Esophagus squamous epithelium (tissue), 4 donors: ENCODE measurements at regions not wholly inside any gene's neighbourhood (a gene's known extent, or its start where the extent isn't known, plus 50 kb on each side); places are given as distances from the start of the nearest gene placed in this dataset.

Experiments used
- CTCF ChIP-seq, 6 experiments: fragments of 450-650 bp in 4 of 6; fragments of 200-600 bp in 2 of 6; sonication (generic) in 2 of 6; IDR thresholded peaks; one replicate each; pipeline ENCODE4 v1.5.1; 2016 to 2019; ENCODE audit warnings: antibody characterized with exemption in 6 of 6, mild to moderate bottlenecking in 4 of 6, moderate library complexity in 4 of 6
- POLR2A ChIP-seq, 4 donors: fragments of 450-650 bp; IDR thresholded peaks; one replicate each; pipeline ENCODE4 v1.6.1; 2017; ENCODE audit warnings: antibody characterized with exemption in 4 of 4, mild to moderate bottlenecking in 4 of 4, moderate library complexity in 3 of 4

- TF ChIP-seq POLR2A (IDR thresholded peaks at IDR 0.05): no peak
- no peak for TF ChIP-seq CTCF (IDR thresholded peaks at IDR 0.05)
Measured at GRCh38 chr7:10360050-10360449, 613.6 kb upstream of the PHF14 start.
